ENCODE measurements at regions not wholly inside any gene's neighbourhood (a gene's known extent, or its start where the extent isn't known, plus 50 kb on each side); places are given as distances from the start of the nearest gene placed in this dataset.
"Not testable (repeated sequence)": the region's sequence is repeated elsewhere in the genome, so short reads cannot be mapped to it uniquely, and the experiment has no call there.

DNA sequence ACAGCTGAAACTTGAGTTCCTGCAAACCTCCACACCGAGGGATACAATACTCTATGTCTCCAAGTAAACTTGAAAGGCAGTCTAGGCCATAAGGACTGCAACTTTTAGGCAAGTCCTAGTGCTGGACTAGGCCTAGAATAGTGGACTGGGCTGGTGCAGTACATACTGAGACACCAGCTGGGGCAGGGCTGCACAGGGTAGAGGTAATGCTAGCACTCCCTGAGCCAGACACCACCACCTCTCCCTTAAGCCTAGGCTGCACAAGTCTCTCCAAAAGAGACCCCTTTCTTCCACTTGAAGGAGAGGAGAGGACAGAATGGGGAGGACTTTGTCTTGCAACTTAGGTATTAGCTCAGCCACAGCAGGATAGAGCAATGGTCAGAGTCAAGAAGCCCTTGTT, 65.7 kb upstream of the PTPRK start:
- DNase-seq, result no peak

GRCh38 chr6:128580224-128581110, 60.1 kb upstream of the PTPRK start:
- no peak for DNase-seq

DNA sequence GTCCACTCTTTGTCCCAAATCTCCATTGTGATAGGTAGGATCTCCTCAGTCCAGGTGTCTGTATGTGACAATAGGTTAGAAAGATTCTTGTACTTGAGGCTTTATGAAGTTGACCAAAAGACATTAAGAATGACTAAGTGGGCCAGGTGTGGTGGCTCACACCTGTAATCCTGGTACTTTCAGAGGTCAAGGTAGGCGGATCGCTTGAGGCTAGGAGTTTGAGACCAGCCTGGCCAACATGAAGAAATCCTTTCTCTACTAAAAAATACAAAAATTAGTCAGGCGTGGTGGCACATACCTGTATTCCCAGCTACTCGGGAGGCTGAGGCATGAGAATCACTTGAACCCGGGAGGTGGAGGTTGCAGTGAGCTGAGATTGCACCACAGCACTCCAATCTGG, 54.9 kb upstream of the PTPRK start:
- not testable (repeated sequence) for DNase-seq

DNA sequence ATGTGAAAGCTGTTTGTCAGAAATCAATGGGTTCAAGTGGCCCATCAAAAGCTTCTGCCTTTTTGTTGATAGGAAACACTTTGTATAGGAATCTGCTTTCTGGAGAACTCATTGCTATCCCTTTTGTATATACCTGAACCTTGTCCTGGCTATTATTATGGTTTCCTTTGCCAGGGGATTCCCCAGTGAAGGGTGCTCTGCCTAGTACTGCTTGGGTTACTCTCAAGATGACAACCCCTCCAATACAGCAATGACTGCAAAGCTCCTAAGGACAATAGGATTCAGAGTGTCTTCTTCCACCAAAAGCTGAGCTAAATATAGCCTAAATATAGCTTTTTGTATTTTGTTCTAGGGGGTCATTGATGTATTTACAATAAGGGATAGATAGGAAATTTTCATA, 54.0 kb upstream of the PTPRK start:
- DNase-seq, result no peak

- no peak for DNase-seq
Measured at GRCh38 chr6:128573036-128573435, 52.6 kb upstream of the PTPRK start.

- DNase-seq, result no peak
Measured at GRCh38 chr6:128572294-128572693, 51.9 kb upstream of the PTPRK start.

GRCh38 chr6:128570680-128571063, 50.3 kb upstream of the PTPRK start:
- DNase-seq, result no peak

GRCh38 chr6:128569732-128570679, 49.6 kb upstream of the PTPRK start:
- DNase-seq, result no peak

Data from activated naive CD4-positive, alpha-beta T cell treated with anti-CD3 and anti-CD28 coated beads, Interleukin-2, amount 50 U/mL, for 16 hours (primary cell).